Natural killer cell (primary cell): ENCODE measurements at regions not wholly inside any gene's neighbourhood (a gene's known extent, or its start where the extent isn't known, plus 50 kb on each side); places are given as distances from the start of the nearest gene placed in this dataset.

ENCODE experiments used
- ATAC-seq, 3 donors: fragments of 150-1000 bp in 2 of 3; fragments of 200-7000 bp in 1 of 3; cut with Tn5 transposase; 1 replicate in 1 of 3; 2 replicates in 2 of 3; pipeline ENCODE4 v1.10.0; 2021; ENCODE audit warnings: mild to moderate bottlenecking in 2 of 3, moderate library complexity in 2 of 3
- DNase-seq, 2 donors: peaks; one replicate each; pipeline versions ENCODE4 v3.0.0 to v3.0.0-alpha.2; 2013 to 2021; ENCODE audit warnings: mixed read lengths in 1 of 2
- H3K27ac ChIP-seq: one replicate; pipeline ENCODE4 v1.5.1; 2013; ENCODE audit warnings: mild to moderate bottlenecking, low read length
- H3K27me3 ChIP-seq: one replicate; pipeline ENCODE4 v1.6.1; 2013; ENCODE audit warnings: low read length; ENCODE audit not compliant: control insufficient read depth, insufficient read depth
- H3K36me3 ChIP-seq: one replicate; pipeline ENCODE4 v1.6.1; 2013; ENCODE audit warnings: low read length; ENCODE audit not compliant: control insufficient read depth, insufficient read depth
- H3K4me1 ChIP-seq: one replicate; pipeline ENCODE4 v1.6.1; 2013; ENCODE audit warnings: low read length; ENCODE audit not compliant: control insufficient read depth, insufficient read depth
- H3K4me3 ChIP-seq: one replicate; pipeline ENCODE4 v1.5.1; 2013; ENCODE audit warnings: low read length
- H3K9me3 ChIP-seq: one replicate; pipeline ENCODE4 v1.6.1; 2013; ENCODE audit warnings: low read length; ENCODE audit not compliant: control insufficient read depth, insufficient read depth
- H3K27ac Mint-ChIP-seq, 2 donors: one replicate each; pipeline ENCODE4 v1.8.0; 2022; ENCODE audit warnings: mild to moderate bottlenecking in 2 of 2, mixed read lengths in 2 of 2, moderate library complexity in 1 of 2
- H3K27me3 Mint-ChIP-seq, 2 donors: one replicate each; pipeline ENCODE4 v1.8.0; 2022; ENCODE audit warnings: low read depth in 2 of 2, mixed read lengths in 2 of 2
- H3K36me3 Mint-ChIP-seq: one replicate; pipeline ENCODE4 v1.8.0; 2022; ENCODE audit warnings: mixed read lengths
- H3K4me1 Mint-ChIP-seq, 2 donors: one replicate each; pipeline ENCODE4 v1.8.0; 2022; ENCODE audit warnings: mixed read lengths in 2 of 2
- H3K4me3 Mint-ChIP-seq: one replicate; pipeline ENCODE4 v1.8.0; 2022; ENCODE audit warnings: mild to moderate bottlenecking, moderate library complexity, mixed read lengths
- H3K9me3 Mint-ChIP-seq, 2 donors: one replicate each; pipeline ENCODE4 v1.8.0; 2022; ENCODE audit warnings: mixed read lengths in 2 of 2
- WGBS: methylation state at CpG from one replicate; pipeline ENCODE4 v1.1.7; 2013; ENCODE audit warnings: missing lambda C conversion rate; ENCODE audit not compliant: insufficient coverage; 5-methylcytosine and 5-hydroxymethylcytosine counted together
- intact Hi-C: fragments of 100-400 bp; cut with micrococcal nuclease; formaldehyde crosslinking; loops from one replicate; pipeline ENCODE4 v1.14.2; 2022
- TF ChIP-seq, protein P1 (sequence below): fragments of 200-600 bp; IDR thresholded peaks from one replicate; pipeline ENCODE4 v1.8.0; 2022; ENCODE audit warnings: antibody characterized with exemption

DNA sequence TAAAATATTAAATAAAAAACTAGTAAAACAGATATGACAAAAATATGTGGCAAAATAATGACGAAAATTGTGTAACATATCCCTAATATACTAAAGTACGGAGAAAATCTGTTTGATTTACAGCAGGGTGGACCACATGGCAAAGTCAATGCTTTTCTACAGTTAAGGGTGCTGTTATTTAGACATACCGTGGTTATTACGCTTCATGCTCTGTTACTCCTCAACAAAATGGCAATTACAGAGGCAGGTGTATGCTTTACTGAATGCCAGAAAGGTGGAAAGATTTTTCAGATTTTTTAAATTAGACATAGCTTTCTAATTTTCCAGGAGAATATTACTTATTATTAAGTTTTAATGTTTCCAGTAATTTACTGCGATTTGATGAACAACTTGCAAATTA lies 343.9 kb upstream of the DPYD start:
- Mint-ChIP-seq H3K27me3 (peaks cover 0 to 7% of the 10 kb centered on the region in 2 donors), H3K4me1 (peaks cover 0 to 7% of the 10 kb centered on the region in 2 donors), H3K36me3 (no peaks in the 10 kb centered on the region), H3K9me3 (no peaks in the 10 kb centered on the region), H3K4me3 (no peak overlapping the region), H3K27ac (no peak overlapping the region)
- H3K27ac ChIP-seq: no peak overlapping the region
- no peaks in the 10 kb centered on the region for H3K4me1 ChIP-seq
- H3K27me3 ChIP-seq: no peaks in the 10 kb centered on the region
- WGBS: 81% methylated on average over 3 of the region's 5 CpGs
- DNase-seq (no peak), ATAC-seq (no peak)
- no peaks in the 10 kb centered on the region for H3K9me3 ChIP-seq
- H3K4me3 ChIP-seq: no peak overlapping the region
- intact Hi-C loops: no loop called here
- no peaks in the 10 kb centered on the region for H3K36me3 ChIP-seq
- TF ChIP-seq, protein P1, sequence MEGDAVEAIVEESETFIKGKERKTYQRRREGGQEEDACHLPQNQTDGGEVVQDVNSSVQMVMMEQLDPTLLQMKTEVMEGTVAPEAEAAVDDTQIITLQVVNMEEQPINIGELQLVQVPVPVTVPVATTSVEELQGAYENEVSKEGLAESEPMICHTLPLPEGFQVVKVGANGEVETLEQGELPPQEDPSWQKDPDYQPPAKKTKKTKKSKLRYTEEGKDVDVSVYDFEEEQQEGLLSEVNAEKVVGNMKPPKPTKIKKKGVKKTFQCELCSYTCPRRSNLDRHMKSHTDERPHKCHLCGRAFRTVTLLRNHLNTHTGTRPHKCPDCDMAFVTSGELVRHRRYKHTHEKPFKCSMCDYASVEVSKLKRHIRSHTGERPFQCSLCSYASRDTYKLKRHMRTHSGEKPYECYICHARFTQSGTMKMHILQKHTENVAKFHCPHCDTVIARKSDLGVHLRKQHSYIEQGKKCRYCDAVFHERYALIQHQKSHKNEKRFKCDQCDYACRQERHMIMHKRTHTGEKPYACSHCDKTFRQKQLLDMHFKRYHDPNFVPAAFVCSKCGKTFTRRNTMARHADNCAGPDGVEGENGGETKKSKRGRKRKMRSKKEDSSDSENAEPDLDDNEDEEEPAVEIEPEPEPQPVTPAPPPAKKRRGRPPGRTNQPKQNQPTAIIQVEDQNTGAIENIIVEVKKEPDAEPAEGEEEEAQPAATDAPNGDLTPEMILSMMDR: no peak

DNA sequence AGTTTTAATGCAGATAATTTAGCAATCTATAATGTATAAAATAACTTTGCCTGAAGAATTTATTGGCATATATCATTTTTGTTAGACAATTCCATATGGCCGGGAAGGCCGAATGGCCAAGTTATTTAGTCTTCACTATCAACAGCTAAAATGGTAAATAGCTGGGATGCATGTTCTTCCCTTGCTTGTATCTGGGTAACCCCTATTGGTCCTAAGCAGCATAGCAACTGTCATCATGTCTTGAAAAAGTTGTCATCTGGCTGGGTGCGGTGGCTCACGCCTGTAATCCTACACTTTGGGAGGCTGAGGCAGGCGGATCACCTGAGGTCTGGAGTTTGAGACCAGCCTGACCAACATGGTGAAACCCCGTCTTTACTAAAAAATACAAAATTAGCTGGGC lies 340.0 kb upstream of the DPYD start:
- H3K27ac Mint-ChIP-seq: no peak overlapping the region
- H3K4me1 Mint-ChIP-seq: peaks cover 0 to 7% of the 10 kb centered on the region in 2 donors
- Histone ChIP-seq H3K27ac (no peak overlapping the region), H3K27me3 (no peaks in the 10 kb centered on the region), H3K4me3 (no peak overlapping the region), H3K36me3 (no peaks in the 10 kb centered on the region), H3K4me1 (no peaks in the 10 kb centered on the region), H3K9me3 (no peaks in the 10 kb centered on the region)
- intact Hi-C loops: no loop called here
- DNase-seq (no peak), ATAC-seq (no peak)
- peaks cover 0 to 2% of the 10 kb centered on the region in 2 donors for H3K9me3 Mint-ChIP-seq
- no peaks in the 10 kb centered on the region for H3K27me3 Mint-ChIP-seq
- H3K36me3 Mint-ChIP-seq: no peaks in the 10 kb centered on the region
- WGBS: 96% methylated on average over 5 of the region's 6 CpGs
- TF ChIP-seq, protein P1: no peak
- H3K4me3 Mint-ChIP-seq: no peak overlapping the region

DNA sequence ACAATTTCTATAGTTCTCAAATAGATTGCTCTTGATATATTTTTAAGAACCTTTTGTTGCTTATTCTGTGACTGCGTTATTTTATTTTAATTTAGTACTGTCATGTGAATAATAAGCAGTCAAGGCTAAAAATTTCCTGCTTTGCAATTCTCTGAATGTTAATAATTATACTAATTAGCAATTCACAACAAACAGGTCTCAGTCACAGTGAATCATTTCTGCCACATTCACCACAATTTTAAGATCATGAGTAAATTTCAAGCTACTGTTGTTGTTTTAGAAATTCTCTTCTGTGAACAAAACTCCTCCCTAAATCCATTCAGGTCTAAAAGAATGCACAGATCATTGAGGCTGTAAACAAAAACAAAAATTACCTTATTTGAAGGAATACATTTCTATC lies 339.6 kb upstream of the DPYD start:
- no peaks in the 10 kb centered on the region for H3K9me3 ChIP-seq
- no peaks in the 10 kb centered on the region for H3K4me1 ChIP-seq
- DNase-seq: no peak
- no peaks in the 10 kb centered on the region for H3K36me3 ChIP-seq
- peaks cover 0 to 7% of the 10 kb centered on the region in 2 donors for H3K4me1 Mint-ChIP-seq
- no peaks in the 10 kb centered on the region for H3K27me3 ChIP-seq
- no peak overlapping the region for H3K27ac ChIP-seq
- H3K9me3 Mint-ChIP-seq: peaks cover 0 to 2% of the 10 kb centered on the region in 2 donors
- TF ChIP-seq, protein P1: no peak
- H3K27ac Mint-ChIP-seq: no peak overlapping the region
- no peaks in the 10 kb centered on the region for H3K36me3 Mint-ChIP-seq
- ATAC-seq: no peak
- H3K4me3 ChIP-seq: no peak overlapping the region
- H3K4me3 Mint-ChIP-seq: no peak overlapping the region
- no CpG with 5 or more reads among the region's 1 CpG for WGBS
- H3K27me3 Mint-ChIP-seq: no peaks in the 10 kb centered on the region
- intact Hi-C loops: no loop called here

DNA sequence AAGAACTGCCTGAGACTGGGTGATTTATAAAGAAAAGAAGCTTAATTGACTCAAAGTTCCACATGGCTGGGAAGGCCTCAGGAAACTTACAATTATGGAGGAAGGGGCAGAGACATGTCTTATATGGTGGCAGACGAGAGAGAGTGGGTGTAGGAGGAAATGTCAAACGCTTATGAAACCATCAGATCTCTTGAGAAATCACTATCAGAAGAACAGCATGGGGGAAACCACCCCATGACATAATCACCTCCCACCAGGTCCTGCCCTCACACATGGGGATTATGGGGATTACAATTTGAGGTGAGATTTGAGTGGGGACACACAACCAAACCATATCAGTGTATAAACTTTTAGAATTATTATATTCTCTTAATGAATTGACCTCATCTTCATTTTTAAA lies 335.9 kb upstream of the DPYD start:
- DNase-seq (no peak), ATAC-seq (no peak)
- H3K4me1 Mint-ChIP-seq: peaks cover 0 to 6% of the 10 kb centered on the region in 2 donors
- H3K4me1 ChIP-seq: no peaks in the 10 kb centered on the region
- TF ChIP-seq, protein P1: no peak
- no peak overlapping the region for H3K4me3 Mint-ChIP-seq
- no peaks in the 10 kb centered on the region for H3K27me3 Mint-ChIP-seq
- H3K36me3 Mint-ChIP-seq: no peaks in the 10 kb centered on the region
- H3K27ac ChIP-seq: no peak overlapping the region
- H3K9me3 ChIP-seq: no peaks in the 10 kb centered on the region
- no peak overlapping the region for H3K4me3 ChIP-seq
- WGBS: no CpG with 5 or more reads among the region's 2 CpGs
- peaks cover 0 to 2% of the 10 kb centered on the region in 2 donors for H3K9me3 Mint-ChIP-seq
- H3K36me3 ChIP-seq: no peaks in the 10 kb centered on the region
- H3K27me3 ChIP-seq: no peaks in the 10 kb centered on the region
- H3K27ac Mint-ChIP-seq: no peak overlapping the region
- intact Hi-C loops: no loop called here
